Heart left ventricle (tissue), 13 donors: ENCODE measurements at regions not wholly inside any gene's neighbourhood (a gene's known extent, or its start where the extent isn't known, plus 50 kb on each side); places are given as distances from the start of the nearest gene placed in this dataset.

Experiments used
- POLR2A ChIP-seq, 2 donors: fragments of 450-650 bp; IDR thresholded peaks; one replicate each; pipeline ENCODE4 v1.6.1; 2017; ENCODE audit warnings: antibody characterized with exemption in 2 of 2, mild to moderate bottlenecking in 2 of 2, moderate library complexity in 2 of 2
- TF ChIP-seq, protein P1 (sequence below), 12 donors: fragments of 200-600 bp; sonication (generic) in 4 of 12; IDR thresholded peaks; one replicate each; pipeline versions ENCODE4 v1.5.0 to v1.8.0; 2018 to 2022; ENCODE audit warnings: antibody characterized with exemption in 12 of 12, mild to moderate bottlenecking in 5 of 12
- donor health status: ischemic (EF 13 %, LVEDD 7.1; RV severe dilation, severe dysfunction).
- donor health status: DM: no; HTN: yes; CAD: no.
- donor health status: DM: no; HTN: no; CAD: no.
- donor health status: ischemic (EF 25% LVEDD 6.9; RV normal size, moderate dysfunction).
- donor health status: ischemic (EF 25% LVEDD 5.7; RV mildly dilated, moderate dysfunction).
- donor health status: ischemic (EF 35%, LVEDD 5.7; RV mildly dilated, moderate dysfunction).
- donor health status: nonischemic (EF 11% LVEDD 7.7; RV severe dilation, severe dysfunction).
- donor health status: DM: yes; HTN: yes; CAD: no.
- donor health status: PGD.
- donor health status: ischemic (EF 29% LVEDD 5.4; RV normal size, mild dysfunction).
- donor health status: nonischemic (EF 23%, LVEDD 6.1; RV moderate dilation, normal function).

DNA sequence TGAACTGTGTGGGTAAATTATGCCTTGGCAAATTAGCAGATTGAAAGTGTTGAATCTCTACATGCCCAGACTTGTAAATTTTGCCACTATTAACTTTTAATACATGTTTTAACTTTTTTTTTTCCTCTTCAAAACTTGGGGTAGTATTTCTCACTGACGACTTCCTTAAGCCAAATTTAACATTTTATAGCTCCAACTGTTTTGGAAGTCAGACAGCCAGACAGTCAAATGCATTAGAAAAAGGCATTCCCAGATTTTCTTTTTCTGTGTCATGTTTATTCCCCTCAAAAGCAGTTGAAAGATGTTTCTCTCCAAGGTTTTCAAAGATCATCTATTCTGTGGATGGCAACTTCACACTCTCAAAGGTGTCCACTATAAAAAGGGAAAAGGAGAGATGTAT is 226.8 kb upstream of the FN1 start:
- TF ChIP-seq, protein P1, sequence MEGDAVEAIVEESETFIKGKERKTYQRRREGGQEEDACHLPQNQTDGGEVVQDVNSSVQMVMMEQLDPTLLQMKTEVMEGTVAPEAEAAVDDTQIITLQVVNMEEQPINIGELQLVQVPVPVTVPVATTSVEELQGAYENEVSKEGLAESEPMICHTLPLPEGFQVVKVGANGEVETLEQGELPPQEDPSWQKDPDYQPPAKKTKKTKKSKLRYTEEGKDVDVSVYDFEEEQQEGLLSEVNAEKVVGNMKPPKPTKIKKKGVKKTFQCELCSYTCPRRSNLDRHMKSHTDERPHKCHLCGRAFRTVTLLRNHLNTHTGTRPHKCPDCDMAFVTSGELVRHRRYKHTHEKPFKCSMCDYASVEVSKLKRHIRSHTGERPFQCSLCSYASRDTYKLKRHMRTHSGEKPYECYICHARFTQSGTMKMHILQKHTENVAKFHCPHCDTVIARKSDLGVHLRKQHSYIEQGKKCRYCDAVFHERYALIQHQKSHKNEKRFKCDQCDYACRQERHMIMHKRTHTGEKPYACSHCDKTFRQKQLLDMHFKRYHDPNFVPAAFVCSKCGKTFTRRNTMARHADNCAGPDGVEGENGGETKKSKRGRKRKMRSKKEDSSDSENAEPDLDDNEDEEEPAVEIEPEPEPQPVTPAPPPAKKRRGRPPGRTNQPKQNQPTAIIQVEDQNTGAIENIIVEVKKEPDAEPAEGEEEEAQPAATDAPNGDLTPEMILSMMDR (IDR thresholded peaks at IDR 0.05): no peak
- TF ChIP-seq POLR2A (IDR thresholded peaks at IDR 0.05): no peak
